Activated effector memory CD4-positive, alpha-beta T cell treated with anti-CD3 and anti-CD28 coated beads, Interleukin-2, amount 50 U/mL, for 16 hours (primary cell): ENCODE measurements at regions not wholly inside any gene's neighbourhood (a gene's known extent, or its start where the extent isn't known, plus 50 kb on each side); places are given as distances from the start of the nearest gene placed in this dataset.
"Not testable (repeated sequence)": the region's sequence is repeated elsewhere in the genome, so short reads cannot be mapped to it uniquely, and the experiment has no call there.

Experiments used
- DNase-seq: peaks from one replicate; pipeline ENCODE4 v3.0.0-alpha.2; 2020

DNA sequence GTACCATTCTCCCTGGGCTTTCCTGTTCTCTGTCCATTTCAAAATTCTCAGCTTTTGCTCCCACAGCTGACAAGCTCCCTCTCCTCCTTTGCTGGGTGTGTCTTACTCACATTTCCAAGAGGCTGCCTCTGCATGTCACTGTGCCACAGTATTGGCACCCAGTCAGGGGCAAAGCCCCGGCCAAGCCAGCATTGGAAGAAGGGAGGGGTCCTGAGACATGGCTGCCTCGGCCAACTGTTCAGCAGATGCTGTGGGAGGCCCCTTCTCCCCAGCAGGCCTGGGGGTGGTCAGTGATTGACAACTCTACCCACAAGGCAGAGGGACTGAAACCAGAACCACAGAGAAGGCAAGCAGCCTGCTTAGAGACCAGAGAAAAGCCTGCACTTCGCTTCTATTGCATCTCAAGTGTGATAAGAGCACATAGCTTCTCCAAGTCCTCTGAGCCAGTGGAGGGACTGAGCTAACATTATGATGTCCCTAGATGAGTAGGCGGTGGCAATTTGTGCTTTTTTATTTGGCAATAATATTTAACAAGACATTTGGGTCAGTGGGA is 294.1 kb downstream of the SIPA1L2 start:
- no peak for DNase-seq

DNA sequence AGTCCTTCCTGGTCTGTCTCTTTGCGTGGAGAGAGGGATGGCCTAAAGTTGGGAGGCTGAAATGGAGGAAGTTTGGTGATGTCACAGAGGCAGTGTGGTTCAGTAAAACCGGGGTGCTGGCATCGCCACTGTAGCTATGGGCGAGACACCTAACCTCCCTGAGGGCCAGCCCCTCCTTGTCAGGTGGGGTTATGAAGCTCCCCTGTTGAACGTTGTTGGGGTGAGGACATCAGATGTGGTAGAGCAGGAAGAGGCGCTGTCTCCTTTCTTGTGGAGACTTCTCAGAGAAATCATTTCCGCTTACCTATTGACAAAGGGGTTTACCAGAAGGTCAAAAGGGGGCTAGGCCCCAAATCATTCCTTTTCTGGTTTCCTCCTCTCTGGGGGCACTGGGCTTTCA is 294.7 kb downstream of the SIPA1L2 start:
- no peak for DNase-seq

DNA sequence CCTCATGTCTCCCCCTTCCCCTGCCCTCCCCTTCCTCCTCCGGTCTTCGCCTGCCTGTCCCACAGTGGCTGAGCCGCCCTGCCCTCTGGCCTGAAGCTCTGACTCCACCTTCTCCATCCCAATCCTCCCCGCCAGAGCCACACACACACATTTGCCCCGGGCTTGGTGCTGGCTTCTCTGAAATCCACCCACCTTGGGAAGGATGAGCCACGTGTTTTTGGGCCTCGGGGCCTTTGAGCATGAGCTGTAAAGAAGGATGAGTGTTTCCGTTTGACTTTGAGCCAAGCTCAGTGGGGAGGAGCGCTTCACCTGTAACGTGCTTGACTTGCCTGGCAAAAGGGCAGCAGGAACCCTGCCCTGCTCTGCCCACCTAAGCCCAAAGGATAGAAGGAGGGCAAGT is 295.1 kb downstream of the SIPA1L2 start:
- no peak for DNase-seq

DNA sequence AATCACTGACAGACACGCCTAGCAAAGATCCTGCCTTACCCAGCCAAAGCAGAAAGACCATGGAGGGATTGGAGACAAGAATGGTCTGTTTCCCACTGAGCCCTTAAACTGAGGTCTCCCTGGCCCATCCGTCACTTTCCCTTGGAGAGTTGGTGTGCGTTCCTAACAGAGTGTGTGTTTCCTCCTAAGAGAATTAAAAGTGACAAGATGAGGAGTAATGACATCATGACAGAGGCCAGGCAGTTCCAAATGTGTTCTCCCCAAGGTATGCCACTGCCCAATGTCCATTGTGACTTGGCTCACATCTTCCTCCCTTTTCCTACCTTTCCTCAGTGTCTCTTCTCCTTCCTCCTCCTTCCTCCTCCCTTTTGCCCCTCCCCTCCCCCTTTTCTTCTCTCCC is 295.7 kb downstream of the SIPA1L2 start:
- DNase-seq, result no peak

DNA sequence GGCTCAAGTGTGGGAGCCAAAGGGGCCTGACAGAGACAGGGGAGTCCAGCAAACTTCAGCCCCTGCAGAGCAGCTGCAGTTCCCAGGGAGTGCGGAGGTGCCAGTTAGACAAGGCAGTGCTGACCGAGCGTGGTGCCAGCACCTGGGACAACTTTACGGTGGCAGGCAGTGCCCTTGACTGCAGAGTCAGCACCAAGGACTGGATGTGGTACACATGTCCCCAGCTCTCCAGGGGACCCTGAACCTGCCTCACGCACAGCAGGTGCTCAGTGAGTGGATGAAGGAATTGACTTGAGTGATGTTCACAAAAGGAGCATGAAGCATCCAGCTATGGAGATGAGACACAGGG is 296.5 kb downstream of the SIPA1L2 start:
- DNase-seq, result no peak

DNA sequence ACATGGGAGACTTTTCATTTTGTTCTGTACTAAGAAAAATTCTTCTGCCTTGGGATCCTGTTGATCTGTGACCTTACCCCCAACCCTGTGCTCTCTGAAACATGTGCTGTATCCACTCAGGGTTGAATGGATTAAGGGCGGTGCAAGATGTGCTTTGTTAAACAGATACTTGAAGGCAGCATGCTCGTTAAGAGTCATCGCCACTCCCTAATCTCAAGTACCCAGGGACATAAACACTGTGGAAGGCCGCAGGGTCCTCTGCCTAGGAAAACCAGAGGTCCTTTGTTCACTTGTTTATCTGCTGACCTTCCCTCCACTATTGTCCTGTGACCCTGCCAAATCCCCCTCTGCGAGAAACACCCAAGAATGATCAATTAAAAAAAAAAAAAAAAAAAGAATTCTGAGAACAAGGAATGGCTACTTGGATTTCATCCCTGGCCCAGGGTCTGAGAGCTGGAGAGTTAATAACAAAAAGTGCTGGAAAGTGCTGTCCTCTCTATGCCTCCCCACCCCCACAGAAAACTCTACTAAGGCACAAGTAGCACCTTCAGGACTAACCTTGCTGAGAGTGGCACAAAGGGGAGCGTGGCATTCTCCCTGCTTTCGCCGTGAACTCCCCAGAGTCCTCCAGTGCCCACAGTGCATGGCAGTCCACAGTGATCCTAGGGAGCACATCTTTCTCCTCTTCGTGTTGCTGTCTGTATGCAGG is 297.1 kb downstream of the SIPA1L2 start:
- DNase-seq, result not testable (repeated sequence)

DNA sequence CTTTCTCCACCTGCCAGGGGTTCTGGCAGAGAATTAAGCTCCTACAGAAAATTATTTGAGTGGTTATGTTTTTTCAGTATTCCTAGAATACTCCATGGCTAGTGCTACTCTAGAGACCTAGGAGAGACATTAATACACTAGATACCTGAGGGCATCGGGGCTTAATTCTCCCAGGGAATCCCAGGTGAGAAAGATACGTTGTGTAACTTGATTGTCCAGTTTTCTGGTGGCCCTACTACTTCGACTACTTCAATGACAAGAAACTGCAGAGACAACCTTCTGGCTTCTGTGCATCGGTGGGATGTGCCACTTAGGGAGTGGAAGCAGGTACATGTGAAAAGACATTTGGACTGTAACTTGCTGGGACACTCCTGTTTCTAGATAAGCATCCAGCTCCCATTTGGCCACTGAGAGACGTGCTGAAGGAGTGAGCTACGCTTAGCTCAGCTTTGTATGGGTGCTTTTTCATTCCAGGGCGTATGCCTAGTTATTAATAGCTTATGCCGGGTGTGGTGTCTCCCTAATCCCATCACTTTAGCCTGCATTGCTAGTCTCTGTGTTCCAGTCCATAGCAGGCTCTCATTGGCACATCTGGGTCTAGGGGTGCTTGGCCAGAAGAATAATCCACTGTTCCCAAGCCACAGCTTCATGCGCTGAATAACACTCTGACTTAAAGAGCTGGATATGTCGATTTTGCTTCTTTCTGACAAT is 300.7 kb downstream of the SIPA1L2 start:
- no peak for DNase-seq

DNA sequence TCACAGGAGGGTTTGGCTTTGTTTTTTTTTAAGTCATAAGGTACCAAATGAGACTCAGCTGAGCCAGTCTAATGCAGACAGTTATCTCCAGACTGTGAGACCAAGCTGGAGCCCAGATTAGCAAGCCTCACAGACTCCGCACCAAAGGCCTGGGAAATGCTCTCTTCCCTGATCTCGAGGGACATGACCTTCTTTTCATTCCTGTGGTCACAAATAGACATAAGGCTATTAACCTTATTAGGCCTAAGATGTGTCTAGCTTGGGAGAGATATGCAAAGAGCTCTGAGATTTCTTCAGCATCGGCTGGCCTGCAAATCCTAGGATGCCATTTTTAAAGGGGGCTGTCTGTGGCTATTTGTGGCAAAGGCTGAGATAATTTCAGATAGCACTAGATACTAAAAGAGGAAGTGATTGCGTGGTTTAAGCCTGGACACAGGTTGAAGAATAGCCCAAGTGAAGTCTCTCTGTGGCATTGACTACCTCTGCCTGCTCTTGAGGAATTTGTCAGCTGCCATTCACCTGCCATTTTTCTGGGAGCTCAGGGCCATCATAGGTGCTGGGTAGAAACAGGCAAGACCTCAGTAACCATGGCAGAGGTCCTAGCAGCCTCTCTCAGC is 301.3 kb downstream of the SIPA1L2 start:
- no peak for DNase-seq

DNA sequence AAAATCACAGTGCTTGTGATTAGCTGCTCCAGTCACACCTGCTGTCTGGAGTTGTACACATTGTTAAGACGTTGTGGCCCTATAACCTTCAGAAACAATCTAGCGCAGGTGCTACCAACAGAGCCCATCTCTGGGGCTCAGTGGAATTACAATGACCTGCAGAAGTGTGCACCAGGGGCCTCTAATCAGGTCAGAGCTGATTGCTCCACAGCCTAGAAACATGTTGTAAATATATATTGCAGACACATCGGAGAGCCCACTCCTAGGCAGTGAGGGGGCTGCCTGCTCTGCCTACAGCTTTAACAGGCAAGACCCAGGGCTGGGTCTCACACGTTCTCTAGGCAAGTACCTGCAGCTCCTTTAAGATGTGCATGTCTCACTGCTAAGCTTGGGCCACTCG is 302.0 kb downstream of the SIPA1L2 start:
- DNase-seq, result no peak

DNA sequence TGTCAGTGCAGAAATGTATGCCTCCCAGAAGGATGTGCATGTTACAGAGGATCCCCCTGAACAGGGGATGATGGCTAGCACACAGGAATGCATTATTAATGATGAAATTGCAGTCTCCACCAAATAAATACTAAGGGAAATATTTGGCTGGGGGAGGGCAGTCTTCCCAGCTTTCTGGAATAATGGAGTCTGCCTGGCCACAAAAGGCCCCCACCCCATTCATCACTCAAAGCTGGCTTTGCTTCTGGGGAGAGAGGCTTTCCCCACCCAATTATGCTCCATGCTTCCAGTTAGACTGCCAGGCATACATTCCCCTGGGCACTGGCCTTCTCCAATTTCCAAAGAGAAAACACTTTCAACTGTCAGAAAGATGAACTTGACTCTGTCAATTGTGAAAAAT is 302.7 kb downstream of the SIPA1L2 start:
- no peak for DNase-seq

DNA sequence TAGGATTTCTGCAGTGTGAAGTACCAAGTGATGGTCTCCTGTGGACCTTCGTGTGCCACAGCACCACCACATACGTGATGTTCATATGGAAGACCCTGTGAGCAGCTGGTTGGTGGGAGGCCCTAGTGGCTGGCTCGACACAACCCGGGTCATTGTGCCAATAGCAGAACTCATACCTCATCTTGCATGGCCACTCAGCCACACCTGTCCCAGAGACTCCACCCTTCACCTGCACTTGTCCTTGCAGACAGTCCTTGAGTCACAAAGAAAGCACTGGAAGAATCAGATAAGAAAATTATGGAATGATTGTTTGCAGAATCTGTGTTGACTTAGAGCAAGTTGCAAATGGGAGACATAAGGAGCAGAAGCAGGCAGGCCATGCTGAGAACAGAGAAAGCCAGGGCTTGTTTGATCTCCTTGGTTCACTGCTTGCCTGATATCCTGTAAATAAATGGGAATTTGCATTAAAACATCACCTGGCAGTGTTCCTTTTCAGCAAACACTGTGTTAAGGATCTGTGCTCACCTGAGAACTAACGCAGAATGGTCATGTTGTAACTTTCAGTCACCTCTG is 307.7 kb downstream of the SIPA1L2 start:
- DNase-seq, result no peak

DNA sequence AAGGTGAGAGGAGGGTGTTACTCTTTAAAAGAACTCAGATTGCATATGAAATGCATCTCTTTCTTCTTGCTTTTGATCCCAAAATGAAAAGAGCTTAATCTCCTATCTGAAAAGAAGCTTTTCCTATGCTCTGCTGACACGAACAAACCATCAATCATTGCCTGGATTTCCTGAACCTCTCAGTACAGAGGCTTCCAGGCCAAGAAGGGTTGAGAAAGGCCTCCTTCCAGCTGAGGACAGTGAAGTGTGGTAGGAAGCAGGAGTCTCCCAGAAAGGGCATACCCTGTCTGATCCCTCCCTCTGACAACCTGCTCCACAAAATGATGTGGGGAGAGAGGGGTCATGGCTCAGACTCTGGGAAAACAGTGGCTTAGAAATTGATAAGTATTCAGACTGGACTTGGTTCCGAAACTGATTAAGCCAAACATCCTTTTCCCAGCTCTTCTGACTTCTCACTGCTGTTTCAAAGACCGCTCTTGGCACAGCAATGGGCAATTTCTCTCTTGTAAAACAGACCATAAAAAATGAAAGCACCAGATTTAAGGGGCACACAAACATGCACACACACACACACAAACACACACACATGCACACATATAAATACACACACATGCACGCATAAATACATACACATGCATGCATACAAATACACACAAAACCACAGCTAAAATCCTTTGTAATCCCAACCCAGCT is 310.3 kb downstream of the SIPA1L2 start:
- DNase-seq, result no peak

DNA sequence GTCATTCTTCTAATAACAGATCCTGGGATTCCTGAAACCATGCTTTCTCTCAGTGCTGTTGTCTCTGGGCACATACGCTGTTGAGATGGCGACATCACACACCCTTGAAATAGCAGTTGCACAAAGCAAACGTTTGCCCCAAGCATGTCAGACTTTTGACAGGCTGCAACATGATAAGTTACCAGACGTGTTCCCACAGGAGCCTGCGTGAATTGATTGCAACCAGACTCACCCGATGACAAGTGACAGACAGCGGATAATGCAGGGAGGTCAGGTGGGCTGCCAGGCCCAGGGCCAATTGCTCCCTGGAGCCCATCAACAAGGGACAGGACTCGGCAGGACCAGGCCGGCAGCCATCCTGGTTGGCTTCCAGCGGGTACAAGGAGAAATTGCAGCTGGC is 310.9 kb downstream of the SIPA1L2 start:
- no peak for DNase-seq

DNA sequence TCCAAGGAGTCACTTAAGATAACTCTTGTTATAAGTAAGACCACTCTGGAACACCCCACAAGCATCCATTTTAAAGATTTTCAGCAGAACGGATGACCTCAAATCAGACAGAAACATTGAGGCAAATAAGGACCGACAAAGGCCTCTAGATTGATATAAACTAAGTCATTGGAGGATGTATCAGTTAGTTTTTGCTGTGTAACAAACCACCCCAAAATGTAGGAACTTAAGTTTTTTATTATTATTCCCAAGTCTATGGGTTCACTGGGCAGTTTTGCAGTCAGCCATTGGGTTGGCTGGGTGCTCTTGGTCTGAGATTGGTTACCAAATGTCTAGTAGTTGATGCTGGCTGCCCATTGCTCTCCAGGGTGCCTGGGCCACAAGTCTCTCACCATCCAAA is 311.8 kb downstream of the SIPA1L2 start:
- no peak for DNase-seq

DNA sequence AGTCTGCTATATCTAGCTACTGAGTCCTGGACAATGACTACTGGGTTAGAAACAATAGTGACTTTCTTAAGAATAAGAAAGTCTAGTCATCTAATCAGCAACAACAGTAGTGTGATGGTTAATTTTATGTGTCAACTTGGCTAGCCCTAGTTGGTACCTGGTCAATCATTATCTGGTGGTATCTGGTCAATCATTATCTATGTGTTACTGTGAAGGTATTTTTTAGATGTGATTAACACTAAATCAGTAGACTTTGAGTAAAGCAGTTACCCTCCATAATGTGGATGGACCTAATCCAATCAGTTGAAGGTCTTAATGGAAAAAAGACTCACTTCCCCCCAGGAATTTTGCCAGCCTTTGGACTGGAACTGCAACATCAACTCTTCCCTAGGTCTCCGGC is 312.6 kb downstream of the SIPA1L2 start:
- no peak for DNase-seq

DNA sequence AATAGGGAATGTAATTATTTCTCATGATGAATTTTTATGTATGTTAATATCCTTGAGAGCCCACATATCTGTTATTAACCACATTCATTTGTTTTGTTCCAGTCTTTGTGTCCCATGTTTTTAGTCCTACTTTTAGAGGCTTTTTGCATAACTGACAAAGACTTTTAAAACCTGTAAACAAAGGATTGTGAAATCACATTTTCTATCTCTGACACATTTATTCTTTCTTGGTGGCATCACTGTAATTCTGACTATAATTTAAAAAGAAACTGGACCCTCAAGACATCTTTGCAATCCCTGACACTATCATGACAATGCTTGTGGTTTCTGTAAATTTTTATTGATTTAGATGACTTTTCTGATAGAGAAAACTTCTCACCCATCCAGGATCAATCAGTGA is 313.1 kb downstream of the SIPA1L2 start:
- no peak for DNase-seq

DNA sequence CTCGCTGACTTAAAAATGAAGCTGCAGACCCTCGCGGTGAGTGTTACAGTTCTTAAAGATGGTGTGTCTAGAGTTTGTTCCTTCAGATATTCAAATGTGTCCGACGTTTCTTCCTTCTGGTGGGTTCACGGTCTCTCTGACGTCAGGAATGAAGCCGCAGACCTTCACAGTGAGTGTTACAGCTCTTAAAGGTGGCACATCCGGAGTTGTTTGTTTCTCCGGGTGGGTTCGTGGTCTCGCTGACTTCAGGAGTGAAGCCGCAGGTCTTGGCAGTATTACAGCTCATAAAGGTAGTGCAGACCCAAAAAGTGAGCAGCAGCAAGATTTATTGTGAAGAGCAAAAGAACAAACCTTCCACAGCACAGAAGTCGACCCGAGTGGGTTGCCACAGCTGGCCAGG is 316.1 kb downstream of the SIPA1L2 start:
- DNase-seq, result not testable (repeated sequence)

DNA sequence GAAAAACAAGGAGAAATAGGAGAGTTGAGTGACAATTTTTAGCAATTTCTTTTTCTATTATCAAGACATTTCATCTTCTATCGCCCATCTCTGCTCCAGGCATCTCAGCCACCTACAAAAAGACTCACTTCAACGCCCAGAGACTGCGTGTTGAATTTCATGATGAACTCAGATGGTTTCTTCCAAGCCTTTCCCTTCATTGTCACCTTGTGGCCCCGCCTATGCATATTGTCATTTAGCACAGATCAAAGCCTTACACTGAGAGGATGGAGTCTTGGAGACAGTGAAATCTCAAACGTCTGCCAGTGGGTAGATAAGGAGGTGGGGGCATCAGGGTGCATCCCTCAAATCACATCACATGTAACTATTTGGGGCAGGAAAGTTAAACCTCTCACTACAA is 319.4 kb downstream of the SIPA1L2 start:
- DNase-seq, result no peak

DNA sequence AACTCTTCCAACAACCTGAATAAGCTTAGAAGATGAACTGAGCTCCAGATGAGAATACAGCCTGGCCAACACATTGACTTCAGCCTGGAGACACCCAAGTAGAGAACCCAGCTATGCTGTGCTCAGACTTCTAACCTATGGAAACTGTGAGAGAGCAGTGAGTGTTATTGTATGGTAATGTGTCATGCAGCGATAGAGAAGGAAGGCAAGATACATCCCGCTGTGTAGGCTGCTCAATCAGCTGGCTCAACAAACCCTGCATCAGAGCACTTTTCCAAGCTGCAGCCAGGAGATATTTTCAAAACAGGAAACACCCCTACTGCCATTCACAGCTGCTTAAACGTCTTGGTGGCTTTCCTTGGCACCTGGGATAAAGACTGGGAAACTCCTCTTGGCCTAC is 321.3 kb downstream of the SIPA1L2 start:
- no peak for DNase-seq

DNA sequence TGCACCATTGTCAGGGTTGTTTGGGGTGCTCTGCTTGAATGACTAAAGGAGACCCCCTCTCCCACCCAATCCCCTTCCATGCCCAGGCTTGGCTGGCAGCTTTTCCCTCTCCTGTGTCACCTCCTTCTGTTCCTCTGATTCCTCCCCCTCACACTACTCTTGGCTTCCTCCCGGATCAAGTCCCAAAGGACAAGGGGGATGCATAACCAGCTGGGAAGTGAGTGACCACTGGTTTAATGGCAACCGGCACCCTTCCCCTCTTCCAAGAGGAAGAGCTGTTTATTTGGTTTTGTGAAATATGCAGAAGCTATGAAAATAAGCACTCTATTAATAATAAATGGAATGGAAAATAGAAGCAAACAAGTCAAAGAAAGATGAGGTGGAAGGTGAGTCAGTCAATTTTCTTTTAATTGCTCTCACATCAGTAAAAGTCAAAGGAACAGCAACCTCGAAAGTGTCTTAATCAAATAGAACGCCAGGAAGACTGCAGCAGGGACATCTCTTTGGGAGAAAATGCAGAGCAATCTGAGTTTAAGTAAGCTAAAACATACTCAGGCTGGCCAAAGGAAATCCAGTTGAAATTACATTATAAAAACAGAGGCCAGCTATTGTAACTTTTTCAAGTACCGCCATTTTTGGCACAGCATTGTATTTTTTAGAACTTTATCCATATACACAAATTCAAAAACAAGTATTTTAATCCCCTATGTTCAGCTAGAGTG is 322.5 kb downstream of the SIPA1L2 start:
- no peak for DNase-seq

DNA sequence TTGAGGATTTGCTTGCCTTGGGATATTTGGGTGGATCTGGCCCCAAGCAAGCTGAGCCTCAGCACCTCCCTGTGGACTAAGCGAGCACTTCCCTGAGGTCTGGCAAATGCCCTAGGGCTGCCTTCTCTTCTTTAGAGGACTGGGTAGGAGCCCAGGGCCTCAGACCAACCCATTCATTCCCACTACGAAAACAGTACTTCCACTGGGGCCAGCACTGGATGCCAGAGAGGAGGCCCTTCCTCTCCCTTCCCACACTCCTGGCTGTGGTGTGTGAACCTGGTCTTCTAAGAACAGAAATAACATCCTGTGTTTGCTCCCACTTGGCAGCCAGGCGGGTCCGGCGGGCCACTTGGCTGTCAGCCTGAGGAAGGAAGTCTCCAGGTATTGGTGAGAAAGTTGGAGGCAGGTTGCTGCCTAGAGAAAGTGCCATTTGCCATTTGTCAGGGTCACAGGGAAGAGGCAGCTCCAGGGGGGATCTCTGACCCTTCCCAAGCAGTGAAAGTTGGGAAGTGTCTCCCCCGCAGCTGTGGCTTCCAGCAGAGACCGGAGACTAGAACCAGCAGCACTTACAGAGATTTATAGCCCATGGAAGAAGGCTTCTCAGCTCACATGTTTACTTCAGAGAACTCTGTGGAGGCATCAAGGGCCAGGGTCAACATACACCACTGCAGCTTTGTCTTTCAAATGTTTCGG is 323.5 kb downstream of the SIPA1L2 start:
- no peak for DNase-seq

DNA sequence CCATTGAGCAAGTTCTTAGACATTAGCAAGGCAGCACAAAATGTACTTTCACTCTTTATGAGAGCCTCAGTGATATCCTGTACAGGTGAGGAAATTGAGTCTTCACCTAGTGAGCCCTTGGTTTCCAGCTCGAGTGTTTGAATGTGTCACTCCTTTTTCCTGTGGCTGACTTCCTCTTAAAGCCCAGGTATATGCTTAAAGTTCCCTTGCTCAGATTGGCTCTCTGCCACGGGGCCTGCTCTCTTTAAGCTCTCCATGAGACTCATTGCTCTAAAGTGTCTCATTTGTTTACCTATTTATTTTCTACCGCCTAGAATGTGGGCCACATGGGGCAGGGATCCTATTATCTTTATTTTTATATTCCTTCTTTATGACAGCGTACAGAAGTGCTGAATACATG is 324.9 kb downstream of the SIPA1L2 start:
- DNase-seq, result no peak
